ENCODE measurements at regions not wholly inside any gene's neighbourhood (a gene's known extent, or its start where the extent isn't known, plus 50 kb on each side); places are given as distances from the start of the nearest gene placed in this dataset.

DNA sequence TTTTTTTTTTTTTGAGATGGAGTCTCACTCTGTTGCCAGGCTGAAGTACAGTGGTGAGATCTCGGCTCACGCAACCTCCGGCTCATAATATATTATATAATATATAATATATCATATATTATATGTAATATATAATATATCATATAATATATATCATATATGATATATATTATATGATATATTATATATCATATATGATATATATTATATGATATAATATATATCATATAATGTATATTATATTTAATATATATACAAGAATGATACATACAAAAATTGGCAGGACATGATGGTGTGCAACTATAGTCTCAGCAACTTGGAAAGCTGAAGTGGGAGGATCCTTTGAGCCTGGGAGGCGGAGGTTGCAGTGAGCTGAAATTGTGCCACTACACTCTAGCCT is 1725.5 kb downstream of the MRPL39 start:
- POLR2A ChIA-PET (ENCODE audit: unreplicated experiment) = no interaction called here
- Histone ChIP-seq H3K4ac (ENCODE audit: low read depth, low read length) (no peak overlapping the region), H4K5ac (ENCODE audit: low read depth, low read length) (no peak overlapping the region), H3K27me3 (ENCODE audit: control insufficient read depth, insufficient read depth, low read length) (no peaks in the 10 kb centered on the region), H3K56ac (ENCODE audit: extremely low read depth, insufficient read depth, low read length) (no peak overlapping the region), H2AK5ac (ENCODE audit: low read depth, low read length) (no peak overlapping the region), H3K23ac (ENCODE audit: low read depth, low read length) (no peak overlapping the region), H2BK20ac (ENCODE audit: low read depth, low read length) (no peak overlapping the region), H3K36me3 (ENCODE audit: control insufficient read depth, insufficient read depth, low read length) (no peaks in the 10 kb centered on the region), H3K4me3 (ENCODE audit: insufficient read depth, low read depth, low read length) (no peak overlapping the region), H3K9me3 (ENCODE audit: control insufficient read depth, insufficient read depth, low read length) (peaks cover 7% of the 10 kb centered on the region), H3K4me2 (ENCODE audit: low read depth, low read length) (no peak overlapping the region), H3K9ac (ENCODE audit: low read depth, low read length) (no peak overlapping the region), H3K14ac (replicated peaks; ENCODE audit: low read depth, low read length) (no peak overlapping the region), H2AFZ (replicated peaks; ENCODE audit: low read length, poor library complexity) (no peak overlapping the region), H2BK5ac (ENCODE audit: low read depth, low read length, poor library complexity, severe bottlenecking) (no peak overlapping the region), H3K18ac (ENCODE audit: low read depth, low read length) (no peak overlapping the region), H4K91ac (ENCODE audit: insufficient read depth, low read depth, low read length) (no peak overlapping the region), H3K9me1 (ENCODE audit: insufficient read depth, low read length) (no peaks in the 10 kb centered on the region), H2BK15ac (ENCODE audit: low read depth, low read length) (no peak overlapping the region), H3K4me1 (ENCODE audit: control insufficient read depth, insufficient read depth, low read length) (no peaks in the 10 kb centered on the region), H4K20me1 (ENCODE audit: insufficient read depth, low read length) (no peaks in the 10 kb centered on the region), H4K8ac (ENCODE audit: low read depth in 2 of 2, low read length in 2 of 2) (no peak overlapping the region), H2AK9ac (replicated peaks; ENCODE audit: low read depth, low read length, poor library complexity) (no peak overlapping the region), H2BK120ac (ENCODE audit: low read depth, low read length) (no peak overlapping the region), H3K27ac (ENCODE audit: insufficient read depth, low read length) (no peak overlapping the region), H3K79me1 (ENCODE audit: low read depth in 1 of 2, low read length in 2 of 2) (no peaks in the 10 kb centered on the region)
- CTCF ChIA-PET = no interaction called here
- TF ChIP-seq, protein P1, sequence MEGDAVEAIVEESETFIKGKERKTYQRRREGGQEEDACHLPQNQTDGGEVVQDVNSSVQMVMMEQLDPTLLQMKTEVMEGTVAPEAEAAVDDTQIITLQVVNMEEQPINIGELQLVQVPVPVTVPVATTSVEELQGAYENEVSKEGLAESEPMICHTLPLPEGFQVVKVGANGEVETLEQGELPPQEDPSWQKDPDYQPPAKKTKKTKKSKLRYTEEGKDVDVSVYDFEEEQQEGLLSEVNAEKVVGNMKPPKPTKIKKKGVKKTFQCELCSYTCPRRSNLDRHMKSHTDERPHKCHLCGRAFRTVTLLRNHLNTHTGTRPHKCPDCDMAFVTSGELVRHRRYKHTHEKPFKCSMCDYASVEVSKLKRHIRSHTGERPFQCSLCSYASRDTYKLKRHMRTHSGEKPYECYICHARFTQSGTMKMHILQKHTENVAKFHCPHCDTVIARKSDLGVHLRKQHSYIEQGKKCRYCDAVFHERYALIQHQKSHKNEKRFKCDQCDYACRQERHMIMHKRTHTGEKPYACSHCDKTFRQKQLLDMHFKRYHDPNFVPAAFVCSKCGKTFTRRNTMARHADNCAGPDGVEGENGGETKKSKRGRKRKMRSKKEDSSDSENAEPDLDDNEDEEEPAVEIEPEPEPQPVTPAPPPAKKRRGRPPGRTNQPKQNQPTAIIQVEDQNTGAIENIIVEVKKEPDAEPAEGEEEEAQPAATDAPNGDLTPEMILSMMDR (conservative IDR thresholded peaks at IDR 0.05; ENCODE audit: low read depth, low read length) = no peak
- TF ChIP-seq MXI1 (IDR thresholded peaks at IDR 0.05; ENCODE audit: borderline replicate concordance, low read depth, low read length) = no peak
- TF ChIP-seq NFE2L2 (IDR thresholded peaks at IDR 0.05; ENCODE audit: low read depth, low read length) = no peak
- TF ChIP-seq FOS (IDR thresholded peaks at IDR 0.05; ENCODE audit: low read depth, low read length) = no peak
- TF ChIP-seq, protein P2, sequence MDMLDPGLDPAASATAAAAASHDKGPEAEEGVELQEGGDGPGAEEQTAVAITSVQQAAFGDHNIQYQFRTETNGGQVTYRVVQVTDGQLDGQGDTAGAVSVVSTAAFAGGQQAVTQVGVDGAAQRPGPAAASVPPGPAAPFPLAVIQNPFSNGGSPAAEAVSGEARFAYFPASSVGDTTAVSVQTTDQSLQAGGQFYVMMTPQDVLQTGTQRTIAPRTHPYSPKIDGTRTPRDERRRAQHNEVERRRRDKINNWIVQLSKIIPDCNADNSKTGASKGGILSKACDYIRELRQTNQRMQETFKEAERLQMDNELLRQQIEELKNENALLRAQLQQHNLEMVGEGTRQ (IDR thresholded peaks at IDR 0.05; ENCODE audit: low read depth, low read length) = no peak
- TF ChIP-seq RCOR1 (IDR thresholded peaks at IDR 0.05; ENCODE audit: insufficient replicate concordance, low read length) = no peak
- TF ChIP-seq POLR2A (IDR thresholded peaks at IDR 0.05; ENCODE audit: low read depth, low read length) = no peak
- no peak for TF ChIP-seq BHLHE40 (IDR thresholded peaks at IDR 0.05; ENCODE audit: low read depth, low read length)
- TF ChIP-seq SMC3 (IDR thresholded peaks at IDR 0.05; ENCODE audit: low read depth, low read length) = no peak
- no peak for TF ChIP-seq MAZ (IDR thresholded peaks at IDR 0.05; ENCODE audit: borderline replicate concordance, low read depth, low read length)
- TF ChIP-seq CEBPB (IDR thresholded peaks at IDR 0.05; ENCODE audit: low read depth, low read length) = no peak
- no peak for TF ChIP-seq CHD1 (IDR thresholded peaks at IDR 0.05; ENCODE audit: low read depth, low read length)
- no peak for TF ChIP-seq MAFK (IDR thresholded peaks at IDR 0.05; ENCODE audit: low read depth, low read length)
- TF ChIP-seq RAD21 (IDR thresholded peaks at IDR 0.05; ENCODE audit: low read length) = no peak
- TF ChIP-seq RFX5 (IDR thresholded peaks at IDR 0.05; ENCODE audit: low read depth, low read length) = no peak
- TF ChIP-seq, protein P3, sequence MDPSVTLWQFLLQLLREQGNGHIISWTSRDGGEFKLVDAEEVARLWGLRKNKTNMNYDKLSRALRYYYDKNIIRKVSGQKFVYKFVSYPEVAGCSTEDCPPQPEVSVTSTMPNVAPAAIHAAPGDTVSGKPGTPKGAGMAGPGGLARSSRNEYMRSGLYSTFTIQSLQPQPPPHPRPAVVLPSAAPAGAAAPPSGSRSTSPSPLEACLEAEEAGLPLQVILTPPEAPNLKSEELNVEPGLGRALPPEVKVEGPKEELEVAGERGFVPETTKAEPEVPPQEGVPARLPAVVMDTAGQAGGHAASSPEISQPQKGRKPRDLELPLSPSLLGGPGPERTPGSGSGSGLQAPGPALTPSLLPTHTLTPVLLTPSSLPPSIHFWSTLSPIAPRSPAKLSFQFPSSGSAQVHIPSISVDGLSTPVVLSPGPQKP (IDR thresholded peaks at IDR 0.05; ENCODE audit: borderline replicate concordance, low read depth, low read length) = no peak
- WGBS, 2 experiments (ENCODE audit: extremely low coverage in 2 of 2, insufficient read length in 1 of 2) = no CpG with 5 or more reads among the region's 4 CpGs
- ATAC-seq (ENCODE audit: low read depth) (no peak), DNase-seq (no peak)
- no TSS peak for BruUV-seq (replicated peaks)
- intact Hi-C loops (cut with micrococcal nuclease) (no loop called here), in situ Hi-C loops (cut with MboI; ENCODE audit: low sequenced_read_pairs) (no loop called here), dilution Hi-C loops (cut with HindIII; ENCODE audit: low sequenced_read_pairs, unreplicated experiment) (no loop called here)

Measured in IMR-90 (cell line).